Midbrain (tissue), 1 donor: ENCODE measurements at regions not wholly inside any gene's neighbourhood (a gene's known extent, or its start where the extent isn't known, plus 50 kb on each side); places are given as distances from the start of the nearest gene placed in this dataset.
A peak's percentile ranks its signal among the peaks of the same experiment; 100 is the strongest.
"Not testable (repeated sequence)": the region's sequence is repeated elsewhere in the genome, so short reads cannot be mapped to it uniquely, and the experiment has no call there.

Source experiments
- DNase-seq: peaks from one replicate; lab custom pipeline; 2025; lab: John Stamatoyannopoulos, UW

DNA sequence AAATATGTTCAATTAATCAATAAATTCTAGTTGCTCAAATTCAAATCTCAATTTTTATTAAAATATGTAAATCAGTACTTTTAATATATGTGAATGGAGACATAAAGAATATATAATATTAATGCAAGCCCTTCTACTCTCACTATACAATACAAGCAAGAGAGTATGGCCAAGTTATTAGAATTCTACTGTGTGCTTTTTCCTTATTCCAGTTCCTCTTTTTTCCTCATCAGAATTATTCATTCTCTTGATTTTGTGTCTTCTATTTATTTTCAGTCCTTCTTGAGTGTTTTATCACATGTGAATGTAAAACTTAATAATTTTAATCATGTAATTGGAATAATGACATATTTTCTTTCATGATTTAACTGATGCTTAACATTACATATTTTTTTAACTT is 276.8 kb downstream of the PCDH20 start:
- no peak for DNase-seq

DNA sequence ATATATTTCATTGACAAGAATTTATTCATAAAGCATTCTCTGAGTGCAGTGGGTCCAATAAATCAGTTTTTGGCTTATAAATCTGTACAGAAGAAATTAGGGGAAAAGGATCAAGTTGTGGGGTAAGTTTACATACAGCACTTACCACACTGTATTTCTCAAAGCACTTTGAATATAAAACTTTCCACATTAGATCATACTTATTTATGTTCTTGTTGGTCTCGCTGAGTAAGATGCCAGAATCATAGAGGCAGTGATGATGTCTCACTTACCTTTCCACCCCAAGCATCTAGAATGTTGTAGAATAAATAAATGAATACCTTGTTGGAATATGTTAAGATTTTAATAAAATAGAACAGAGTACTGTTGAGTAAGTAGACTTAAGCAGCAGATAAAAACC is 279.1 kb downstream of the PCDH20 start:
- no peak for DNase-seq

DNA sequence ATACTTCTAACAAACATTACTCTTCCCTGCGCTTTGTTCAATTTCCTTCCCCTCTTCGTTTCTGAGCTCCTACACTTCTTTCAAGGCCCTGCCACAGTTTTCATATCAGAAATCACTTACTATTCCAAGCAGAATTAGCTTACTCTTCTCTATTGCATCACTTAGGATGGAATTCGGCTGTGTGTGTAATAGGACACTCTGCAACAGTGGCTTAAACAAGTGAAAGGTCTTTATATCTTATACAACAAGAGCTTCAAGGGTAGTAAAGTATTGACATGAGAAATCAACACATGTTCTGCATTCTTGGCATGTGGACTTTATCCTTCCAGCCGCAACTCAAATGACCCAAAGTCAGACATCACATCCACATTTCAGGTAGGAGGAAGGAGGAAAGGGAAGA is 279.6 kb downstream of the PCDH20 start:
- DNase-seq: no peak

DNA sequence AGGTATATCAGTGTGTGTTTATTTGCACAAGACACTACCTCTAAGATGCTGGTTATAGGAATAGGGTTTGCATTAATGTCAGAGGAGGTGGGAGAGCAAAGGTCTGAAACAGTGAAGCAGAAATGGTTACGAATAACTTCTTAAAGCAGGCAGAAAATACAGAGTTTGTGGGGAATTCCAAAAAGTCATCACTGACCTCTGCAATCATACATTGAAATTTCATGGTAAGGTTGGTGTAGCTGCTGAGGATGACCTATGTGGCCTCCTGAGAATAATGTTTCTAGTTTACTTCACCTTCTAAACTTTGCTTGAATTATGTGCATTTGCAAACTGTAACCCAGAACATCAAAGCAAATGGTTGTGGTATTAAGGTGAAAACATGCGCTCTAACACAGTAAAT is 280.1 kb downstream of the PCDH20 start:
- DNase-seq: no peak

DNA sequence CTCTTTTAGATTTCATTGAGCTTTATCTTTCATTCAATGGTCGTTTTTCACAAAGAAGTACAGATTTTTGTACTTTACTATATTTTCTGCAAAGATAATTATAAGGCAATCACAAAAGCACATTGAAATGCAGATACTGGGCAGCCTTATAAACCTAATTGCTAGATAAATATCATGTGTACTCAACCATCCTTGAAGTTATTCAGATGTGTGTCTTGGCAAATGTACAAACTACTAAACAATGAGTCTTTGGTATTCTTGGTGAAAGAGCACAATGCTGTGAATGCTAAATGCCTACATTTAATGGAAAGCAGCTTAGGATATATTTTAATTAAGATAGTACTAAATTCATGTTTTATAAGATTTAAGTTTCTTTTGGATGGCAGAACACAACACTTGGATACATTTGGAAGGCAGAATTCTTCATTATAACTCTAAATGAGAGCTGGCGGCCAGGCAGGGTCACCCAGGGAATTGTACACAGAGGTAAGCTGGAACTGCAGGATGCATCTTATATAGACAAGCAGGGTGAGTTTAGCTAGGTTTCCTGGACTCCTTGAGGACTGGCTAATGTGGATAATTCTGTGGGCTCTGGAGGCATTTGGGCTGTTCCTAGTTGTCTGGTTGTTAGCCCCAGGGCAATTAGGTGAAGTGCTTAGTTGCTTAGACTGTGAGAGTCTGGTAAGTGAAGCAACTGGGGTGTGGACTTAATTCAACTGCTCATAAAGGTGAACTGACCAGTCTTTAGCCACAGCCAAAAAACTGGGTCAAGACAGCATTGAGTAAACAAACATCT is 286.6 kb downstream of the PCDH20 start:
- peak; percentile 25 for DNase-seq

- DNase-seq: no peak
Measured at GRCh38 chr13:61123538-61124289, 291.9 kb downstream of the PCDH20 start.

GRCh38 chr13:61113140-61113658 is 302.4 kb downstream of the PCDH20 start:
- no peak for DNase-seq

GRCh38 chr13:61111529-61111928 is 304.1 kb downstream of the PCDH20 start:
- no peak for DNase-seq

GRCh38 chr13:61110732-61111131 is 304.9 kb downstream of the PCDH20 start:
- DNase-seq: no peak

DNA sequence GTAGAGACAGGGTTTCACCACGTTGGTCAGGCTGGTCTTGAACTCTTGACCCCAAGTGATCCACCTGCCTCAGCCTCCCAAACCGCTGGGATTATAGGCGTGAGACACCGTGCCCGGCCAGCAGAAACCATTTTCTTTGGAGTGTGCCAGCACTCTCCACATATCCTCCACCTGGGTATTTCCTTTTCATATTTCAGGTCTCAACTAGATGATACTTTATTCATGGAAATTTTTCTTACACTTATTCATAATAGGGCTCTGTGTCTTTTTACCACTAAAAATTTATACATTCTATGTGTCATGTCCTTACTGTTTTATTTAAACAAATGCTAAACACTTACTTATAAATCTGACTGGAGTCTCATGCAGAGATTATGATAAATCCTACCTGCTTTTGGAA is 305.9 kb downstream of the PCDH20 start:
- DNase-seq: no peak

DNA sequence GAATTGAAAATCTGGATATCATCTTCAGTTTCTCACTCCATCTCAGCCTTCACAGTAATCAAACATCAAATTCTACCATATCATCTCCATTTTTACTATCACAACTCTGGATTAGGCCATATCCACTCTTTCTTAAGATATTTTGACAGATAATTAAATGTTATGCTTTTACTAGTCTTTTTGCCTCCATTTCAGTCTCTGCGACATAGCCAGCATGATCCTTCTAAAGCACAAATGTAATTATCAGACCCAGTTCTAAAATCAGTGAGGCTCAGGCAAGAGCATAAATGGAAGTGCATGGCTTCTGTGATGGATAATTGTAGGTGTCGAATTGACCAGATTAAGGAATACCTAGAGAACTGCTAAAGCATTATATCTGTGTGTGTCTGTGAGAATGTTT is 307.7 kb downstream of the PCDH20 start:
- no peak for DNase-seq

DNA sequence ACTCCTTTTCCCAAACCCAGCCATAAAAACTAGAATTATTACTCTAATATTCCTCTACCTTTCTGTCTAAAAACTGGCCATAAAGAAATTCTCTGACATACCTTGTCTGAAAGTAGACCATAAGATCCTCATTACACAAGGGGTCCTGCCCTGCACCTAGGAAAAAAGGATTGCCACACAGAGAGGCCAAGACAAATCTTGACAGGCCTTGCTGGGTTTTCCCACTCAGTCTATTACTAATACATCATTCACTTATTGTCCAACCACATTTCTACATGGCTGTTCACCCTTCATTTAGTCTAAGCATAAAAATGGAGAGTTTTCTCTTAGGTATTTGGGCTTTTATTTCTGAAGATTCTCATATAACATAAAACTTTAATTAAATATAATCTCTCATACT is 319.8 kb downstream of the PCDH20 start:
- no peak for DNase-seq

DNA sequence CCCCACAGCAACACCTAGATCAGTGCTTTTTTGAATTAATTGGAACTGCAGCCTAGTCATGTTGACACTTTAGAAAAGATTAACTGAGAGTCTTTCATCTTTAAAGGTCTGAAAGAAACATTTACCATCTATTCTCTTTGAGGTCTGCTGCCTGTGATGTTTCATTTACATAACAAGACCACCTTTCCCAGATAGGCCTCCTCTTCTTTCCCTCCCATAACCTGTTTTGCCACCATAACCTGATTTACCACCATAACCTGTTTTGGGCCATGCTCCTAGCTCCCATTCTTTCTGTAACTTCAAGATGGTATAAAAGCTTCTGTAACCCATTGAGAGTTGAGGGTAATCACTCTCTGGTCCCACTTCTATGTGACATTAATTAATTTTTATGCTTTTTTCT is 320.8 kb downstream of the PCDH20 start:
- no peak for DNase-seq

- DNase-seq: not testable (repeated sequence)
Measured at GRCh38 chr13:61089894-61090293, 325.8 kb downstream of the PCDH20 start.

GRCh38 chr13:61086087-61086486 is 329.6 kb downstream of the PCDH20 start:
- DNase-seq: no peak

DNA sequence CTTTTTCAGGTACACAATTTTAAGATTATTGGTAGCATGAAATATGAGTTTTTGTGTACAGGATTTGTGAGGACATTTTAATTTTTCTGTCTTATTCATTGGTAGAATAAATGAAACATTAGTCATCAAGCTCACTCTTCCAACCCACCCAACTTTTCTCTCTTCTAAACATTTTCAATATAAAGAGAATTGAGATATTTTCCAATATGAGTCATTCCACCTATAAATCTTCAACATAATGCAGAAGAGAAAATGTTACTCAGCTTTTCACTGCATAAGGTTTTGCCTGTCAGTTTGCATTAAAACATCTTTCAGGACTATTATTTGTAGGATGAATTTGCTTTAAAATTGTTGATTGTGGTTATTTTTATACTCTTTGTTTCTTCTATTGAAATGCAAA is 330.7 kb downstream of the PCDH20 start:
- DNase-seq: no peak

DNA sequence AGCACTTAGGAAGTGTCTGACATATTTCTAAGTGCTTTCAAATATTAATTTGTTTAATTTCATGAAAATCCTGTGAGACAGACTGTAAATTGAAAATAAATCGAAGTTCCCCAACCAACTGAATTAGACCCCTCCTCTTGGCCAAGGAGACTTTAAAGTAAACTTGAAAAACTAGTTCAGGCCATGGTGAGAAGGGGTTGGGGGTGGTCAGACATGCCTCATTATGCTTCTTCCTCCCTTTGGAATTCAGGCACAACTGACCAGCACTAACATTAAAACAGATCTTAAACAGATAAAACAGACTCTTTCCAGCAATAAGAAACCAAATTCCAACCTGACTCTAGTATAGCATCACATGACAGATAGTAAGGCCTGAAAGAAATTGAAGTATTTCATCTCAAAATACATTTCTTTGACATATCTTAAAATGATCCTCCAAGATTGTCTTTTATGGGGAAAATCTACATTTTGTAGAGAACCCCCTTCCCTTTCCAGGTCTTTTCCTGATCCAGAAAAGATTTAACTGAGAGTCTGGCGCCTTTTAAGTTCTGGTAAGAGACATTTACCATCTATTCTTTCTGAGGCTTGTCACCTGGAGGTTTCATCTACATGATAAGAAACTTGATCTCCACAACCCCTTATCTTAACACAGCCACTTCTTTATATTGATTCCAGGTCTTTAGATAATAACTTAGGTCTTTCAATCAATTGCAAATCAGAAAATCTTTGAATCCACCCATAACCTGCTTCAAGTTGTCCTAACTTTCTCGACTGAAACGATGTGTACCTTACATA is 336.5 kb downstream of the PCDH20 start:
- no peak for DNase-seq

- DNase-seq: no peak
Measured at GRCh38 chr13:61052175-61052574, 363.5 kb downstream of the PCDH20 start.

- no peak for DNase-seq
Measured at GRCh38 chr13:61045251-61045650, 370.4 kb downstream of the PCDH20 start.

GRCh38 chr13:61040181-61040580 is 375.5 kb downstream of the PCDH20 start:
- DNase-seq: no peak

GRCh38 chr13:61039302-61039701 is 376.3 kb downstream of the PCDH20 start:
- no peak for DNase-seq

GRCh38 chr13:61036715-61037114 is 378.9 kb downstream of the PCDH20 start:
- DNase-seq: no peak
